ENCODE measurements at regions not wholly inside any gene's neighbourhood (a gene's known extent, or its start where the extent isn't known, plus 50 kb on each side); places are given as distances from the start of the nearest gene placed in this dataset.

- Histone ChIP-seq H3K9ac (ENCODE audit: insufficient read depth, low read depth, low read length) (no peak overlapping the region), H4K20me1 (ENCODE audit: insufficient read depth, low read length) (no peaks in the 10 kb centered on the region), H3K27me3 (ENCODE audit: control insufficient read depth in 1 of 2, insufficient read depth in 2 of 2, low read length in 2 of 2) (peaks cover 0 to 8% of the 10 kb centered on the region in 2 experiments; a peak in 1 of 5 replicates), H3K79me2 (ENCODE audit: insufficient read depth, low read length) (no peaks in the 10 kb centered on the region), H2AFZ (ENCODE audit: low read length) (no peak overlapping the region), H3K27ac (ENCODE audit: extremely low read length, insufficient read depth, low read length) (no peak overlapping the region), H3K36me3 (replicated peaks in 1 of 2; ENCODE audit: control insufficient read depth in 1 of 2, insufficient read depth in 2 of 2, low read length in 2 of 2) (no peaks in the 10 kb centered on the region), H3K4me1 (ENCODE audit: insufficient read depth, low read length) (peaks cover 19% of the 10 kb centered on the region), H3K4me3 (replicated peaks in 1 of 3; ENCODE audit: insufficient read depth in 1 of 3, low read depth in 2 of 3, low read length in 3 of 3) (no peak overlapping the region), H3K4me2 (ENCODE audit: low read depth, low read length) (no peak overlapping the region), H3K9me3 (ENCODE audit: low read length) (no peaks in the 10 kb centered on the region)
- DNase-seq (ENCODE audit: low spot score) (peak; percentile 40), ATAC-seq (no peak; the same call in 1 of the 3 replicates), FAIRE-seq (no peak)
- ChIA-PET CTCF (ENCODE audit: low intra/inter-chr PET ratio, low total read pairs) (interaction anchor here (2.1 kb wide), 1 partner anchor 211 kb away, joined by 15 read pairs; no protein-coding TSS in a partner anchor), POLR2A (no interaction called here)
- intact Hi-C loops (cut with micrococcal nuclease; ENCODE audit: unreplicated experiment) (no loop called here), in situ Hi-C loops (cut with HindIII; ENCODE audit: extremely low pct_ligation_motif_present, low pct_unique_long_range_greater_than_20kb) (loop anchor here (10.0 kb wide), 2 partner anchors 208 to 458 kb away; no protein-coding TSS in a partner anchor)
- BruUV-seq (replicated peaks), result no TSS peak
- 31% methylated on average over 21 of the region's 21 CpGs for whole genome bisulfite sequencing (ENCODE audit: low lambda C conversion rate)
- no peak for TF ChIP-seq SIX4 (CRISPR knock-in tag; IDR thresholded peaks at IDR 0.05)
- TF ChIP-seq TCF7 (IDR thresholded peaks at IDR 0.05; ENCODE audit: low read depth), result peak; percentile 37; the same call in 1 of the 2 replicates
- TF ChIP-seq NR2F2 (IDR thresholded peaks at IDR 0.05; ENCODE audit: borderline replicate concordance, low read depth), result no peak
- TF ChIP-seq FOSL2 (CRISPR knock-in tag; IDR thresholded peaks at IDR 0.05), result peak; percentile 75
Measured at GRCh38 chr7:50206453-50207250, 97.9 kb upstream of the IKZF1 start.

GRCh38 chr7:50205011-50205410, 99.5 kb upstream of the IKZF1 start:
- no peaks in the 10 kb centered on the region for H3K79me2 ChIP-seq (ENCODE audit: insufficient read depth, low read length)
- intact Hi-C loops (cut with micrococcal nuclease; ENCODE audit: unreplicated experiment) (loop anchor here (1.0 kb wide), 1 partner anchor 213 kb away; no protein-coding TSS in a partner anchor), in situ Hi-C loops (cut with HindIII; ENCODE audit: extremely low pct_ligation_motif_present, low pct_unique_long_range_greater_than_20kb) (loop anchor here (10.0 kb wide), 2 partner anchors 210 to 460 kb away; no protein-coding TSS in a partner anchor)
- DNase-seq (ENCODE audit: low spot score), result no peak
- POLR2A ChIA-PET, result no interaction called here
- H2AFZ ChIP-seq (ENCODE audit: low read length), result no peak overlapping the region
- no peak for ATAC-seq
- 33% methylated on average over 7 of the region's 7 CpGs for WGBS (ENCODE audit: low lambda C conversion rate)
- no peaks in the 10 kb centered on the region for H3K36me3 ChIP-seq (replicated peaks in 1 of 2; ENCODE audit: control insufficient read depth in 1 of 2, insufficient read depth in 2 of 2, low read length in 2 of 2)
- no TSS peak for BruUV-seq (replicated peaks)
- FAIRE-seq, result no peak
- no peaks in the 10 kb centered on the region for H4K20me1 ChIP-seq (ENCODE audit: insufficient read depth, low read length)
- H3K4me1 ChIP-seq (ENCODE audit: insufficient read depth, low read length), result peaks cover 23% of the 10 kb centered on the region
- 0 out of 5 replicates have a peak, but pooled peaks cover 0 to 4% of the 10 kb centered on the region in 2 experiments for H3K27me3 ChIP-seq (ENCODE audit: control insufficient read depth in 1 of 2, insufficient read depth in 2 of 2, low read length in 2 of 2)
- H3K9ac ChIP-seq (ENCODE audit: insufficient read depth, low read depth, low read length), result no peak overlapping the region
- no peak overlapping the region for H3K27ac ChIP-seq (ENCODE audit: extremely low read length, insufficient read depth, low read length)
- no peak overlapping the region for H3K4me2 ChIP-seq (ENCODE audit: low read depth, low read length)
- no peak overlapping the region for H3K4me3 ChIP-seq (replicated peaks in 1 of 3; ENCODE audit: insufficient read depth in 1 of 3, low read depth in 2 of 3, low read length in 3 of 3)
- H3K9me3 ChIP-seq (ENCODE audit: low read length), result no peaks in the 10 kb centered on the region
- CTCF ChIA-PET (ENCODE audit: low intra/inter-chr PET ratio, low total read pairs), result interaction anchor here (1.8 to 2.1 kb wide), 2 partner anchors 213 to 474 kb away, joined by 8 to 15 read pairs; no protein-coding TSS in a partner anchor
- no peak for TF ChIP-seq SETDB1 (CRISPR knock-in tag; IDR thresholded peaks at IDR 0.05; ENCODE audit: borderline replicate concordance)
- TF ChIP-seq, protein P1, sequence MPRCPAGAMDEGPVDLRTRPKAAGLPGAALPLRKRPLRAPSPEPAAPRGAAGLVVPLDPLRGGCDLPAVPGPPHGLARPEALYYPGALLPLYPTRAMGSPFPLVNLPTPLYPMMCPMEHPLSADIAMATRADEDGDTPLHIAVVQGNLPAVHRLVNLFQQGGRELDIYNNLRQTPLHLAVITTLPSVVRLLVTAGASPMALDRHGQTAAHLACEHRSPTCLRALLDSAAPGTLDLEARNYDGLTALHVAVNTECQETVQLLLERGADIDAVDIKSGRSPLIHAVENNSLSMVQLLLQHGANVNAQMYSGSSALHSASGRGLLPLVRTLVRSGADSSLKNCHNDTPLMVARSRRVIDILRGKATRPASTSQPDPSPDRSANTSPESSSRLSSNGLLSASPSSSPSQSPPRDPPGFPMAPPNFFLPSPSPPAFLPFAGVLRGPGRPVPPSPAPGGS (CRISPR knock-in tag; IDR thresholded peaks at IDR 0.05), result no peak
- TF ChIP-seq, protein P2, sequence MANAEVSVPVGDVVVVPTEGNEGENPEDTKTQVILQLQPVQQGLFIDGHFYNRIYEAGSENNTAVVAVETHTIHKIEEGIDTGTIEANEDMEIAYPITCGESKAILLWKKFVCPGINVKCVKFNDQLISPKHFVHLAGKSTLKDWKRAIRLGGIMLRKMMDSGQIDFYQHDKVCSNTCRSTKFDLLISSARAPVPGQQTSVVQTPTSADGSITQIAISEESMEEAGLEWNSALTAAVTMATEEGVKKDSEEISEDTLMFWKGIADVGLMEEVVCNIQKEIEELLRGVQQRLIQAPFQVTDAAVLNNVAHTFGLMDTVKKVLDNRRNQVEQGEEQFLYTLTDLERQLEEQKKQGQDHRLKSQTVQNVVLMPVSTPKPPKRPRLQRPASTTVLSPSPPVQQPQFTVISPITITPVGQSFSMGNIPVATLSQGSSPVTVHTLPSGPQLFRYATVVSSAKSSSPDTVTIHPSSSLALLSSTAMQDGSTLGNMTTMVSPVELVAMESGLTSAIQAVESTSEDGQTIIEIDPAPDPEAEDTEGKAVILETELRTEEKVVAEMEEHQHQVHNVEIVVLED (CRISPR knock-in tag; IDR thresholded peaks at IDR 0.05; ENCODE audit: borderline replicate concordance), result no peak
- no peak for TF ChIP-seq SRSF9 (IDR thresholded peaks at IDR 0.05; ENCODE audit: borderline replicate concordance, insufficient read depth, low read depth, low read length, poor library complexity, severe bottlenecking)
